ENCODE measurements at regions not wholly inside any gene's neighbourhood (a gene's known extent, or its start where the extent isn't known, plus 50 kb on each side); places are given as distances from the start of the nearest gene placed in this dataset.

- FAIRE-seq: no peak
- ChIA-PET POLR2A (ENCODE audit: partially characterized antibody) (no interaction called here), CTCF (ENCODE audit: partially characterized antibody) (interaction anchor here (0.6 to 1.4 kb wide), 12 partner anchors 13 to 343 kb away, joined by 3 to 4 read pairs (median 3); no protein-coding TSS in a partner anchor)
- no peaks in the 10 kb centered on the region for H3K9me3 ChIP-seq (ENCODE audit: insufficient read depth in 2 of 2, low read depth in 1 of 2, low read length in 1 of 2)
- H2BK12ac ChIP-seq (ENCODE audit: low read depth, low read length): no peak overlapping the region
- no peak overlapping the region for H3K56ac ChIP-seq (replicated peaks; ENCODE audit: insufficient read length, low read depth, low read length)
- no peaks in the 10 kb centered on the region for H4K20me1 ChIP-seq (replicated peaks in 1 of 2; ENCODE audit: control insufficient read depth in 1 of 2, insufficient read depth in 2 of 2, low read length in 2 of 2)
- WGBS, 2 experiments (ENCODE audit: extremely low coverage in 1 of 2, insufficient coverage in 1 of 2, insufficient read length in 1 of 2, insufficient replicate concordance in 2 of 2, low coverage in 1 of 2, low lambda C conversion rate in 2 of 2, missing lambda C conversion rate in 1 of 2): 78% methylated on average over 12 of the region's 12 CpGs; no CpG with 5 or more reads in 1 of the 2 experiments
- no peak overlapping the region for H2BK120ac ChIP-seq (replicated peaks; ENCODE audit: low read depth, low read length)
- H3K27ac ChIP-seq (ENCODE audit: low read depth, low read length): no peak overlapping the region
- H3K14ac ChIP-seq (ENCODE audit: insufficient read length): no peak overlapping the region
- H4K5ac ChIP-seq (ENCODE audit: insufficient read length, low read depth, low read length): no peak overlapping the region
- H3K36me3 ChIP-seq (ENCODE audit: control insufficient read depth in 2 of 4, insufficient read depth in 4 of 4, low read length in 3 of 4): no peaks in the 10 kb centered on the region
- H3K23me2 ChIP-seq (ENCODE audit: low read depth, low read length): no peaks in the 10 kb centered on the region; the same call in 1 of the 2 replicates
- H2AFZ ChIP-seq (ENCODE audit: low read length): no peak overlapping the region
- H3K4me1 ChIP-seq (replicated peaks in 1 of 4; ENCODE audit: control insufficient read depth in 3 of 4, insufficient read depth in 4 of 4, low read length in 3 of 4): peaks cover 0 to 6% (median 3%) of the 10 kb centered on the region in 4 experiments; a peak in 4 of 7 replicates
- no peak overlapping the region for H3K4ac ChIP-seq (replicated peaks; ENCODE audit: insufficient read length, low read depth, low read length)
- H2BK5ac ChIP-seq (ENCODE audit: low read depth, low read length): no peak overlapping the region
- TF ChIP-seq GTF2F1 (IDR thresholded peaks at IDR 0.05; ENCODE audit: borderline replicate concordance, low read depth, low read length): no peak
- TF ChIP-seq CBX5 (IDR thresholded peaks at IDR 0.05; ENCODE audit: low read depth, low read length): no peak
- H3K79me2 ChIP-seq (ENCODE audit: control insufficient read depth in 1 of 2, insufficient read depth in 2 of 2, low read length in 2 of 2): no peaks in the 10 kb centered on the region
- no peak for DNase-seq (ENCODE audit: low read depth in 1 of 2, low spot score in 2 of 2)
- no peak overlapping the region for H4K91ac ChIP-seq (replicated peaks; ENCODE audit: insufficient read length, low read length)
- no peak overlapping the region for H3K4me3 ChIP-seq (ENCODE audit: extremely low read depth in 1 of 4, insufficient read depth in 2 of 4, low read depth in 3 of 4, low read length in 4 of 4)
- no peak overlapping the region for H3K4me2 ChIP-seq (ENCODE audit: insufficient read depth in 1 of 2, low read depth in 2 of 2, low read length in 2 of 2)
- no peak overlapping the region for H3K18ac ChIP-seq (ENCODE audit: extremely low read depth, low read length)
- H3K9ac ChIP-seq (replicated peaks in 1 of 4; ENCODE audit: extremely low read depth in 1 of 4, low read depth in 3 of 4, low read length in 3 of 4): no peak overlapping the region
- no peak overlapping the region for H2BK20ac ChIP-seq (ENCODE audit: low read length)
- H2AK5ac ChIP-seq (ENCODE audit: low read depth, low read length): no peak overlapping the region
- no peaks in the 10 kb centered on the region for H3K27me3 ChIP-seq (replicated peaks in 1 of 4; ENCODE audit: control insufficient read depth in 3 of 4, extremely low read depth in 1 of 4, insufficient read depth in 3 of 4, low read length in 3 of 4)
- H4K8ac ChIP-seq (ENCODE audit: extremely low read depth, insufficient read depth, low read length): peak overlapping the region; percentile 57; the same call in 1 of the 2 replicates
- H2BK15ac ChIP-seq (ENCODE audit: low read length): no peak overlapping the region
- no peaks in the 10 kb centered on the region for H3K79me1 ChIP-seq (ENCODE audit: low read depth, low read length)
- no peak overlapping the region for H3K23ac ChIP-seq (ENCODE audit: insufficient read length)
Measured at GRCh38 chr11:134636071-134636470, 224.0 kb upstream of the B3GAT1 start.
